K562 (cell line): ENCODE measurements at regions not wholly inside any gene's neighbourhood (a gene's known extent, or its start where the extent isn't known, plus 50 kb on each side); places are given as distances from the start of the nearest gene placed in this dataset.

Source experiments
- CAMTA2 ChIP-seq: fragments of 250-450 bp; sonication (Bioruptor Pico); conservative IDR thresholded peaks from 2 replicates; pipeline ENCODE4 v1.5.1; 2022
- CHD2 ChIP-seq: IDR thresholded peaks from 2 replicates; pipeline ENCODE4 v1.6.1; 2011; ENCODE audit warnings: low read depth, low read length
- HOMEZ ChIP-seq: fragments of 250-450 bp; sonication (Bioruptor Pico); IDR thresholded peaks from 2 replicates; pipeline ENCODE4 v1.4.0; 2020; ENCODE audit warnings: mild to moderate bottlenecking, moderate library complexity
- KAT7 ChIP-seq: sonication (generic); formaldehyde crosslinking; IDR thresholded peaks from 2 replicates; pipeline ENCODE4 v1.8.0; 2022; ENCODE audit warnings: missing genetic modification reagents, mild to moderate bottlenecking, borderline replicate concordance
- MBD1 ChIP-seq: fragments of 250-450 bp; sonication (Bioruptor Pico); IDR thresholded peaks from 2 replicates; pipeline ENCODE4 v1.8.0; 2022; ENCODE audit warnings: inconsistent platforms
- MTA2 ChIP-seq: fragments of 450-650 bp; IDR thresholded peaks from 2 replicates; pipeline ENCODE4 v1.6.1; 2016; ENCODE audit warnings: low read depth
- PHF20 ChIP-seq: fragments of 450-650 bp; IDR thresholded peaks from 2 replicates; pipeline ENCODE4 v1.6.1; 2018; ENCODE audit not compliant: partially characterized antibody
- POLR2A ChIP-seq: fragments of 450-650 bp; conservative IDR thresholded peaks from 2 replicates; pipeline ENCODE4 v1.6.1; 2016
- POLR3G ChIP-seq: IDR thresholded peaks from 2 replicates; pipeline ENCODE4 v1.6.1; 2011; ENCODE audit not compliant: insufficient read length, insufficient replicate concordance; ENCODE audit errors: extremely low read depth
- RAD21 ChIP-seq, 2 experiments: fragments of 250-450 bp in 1 of 2; fragments of 450-650 bp in 1 of 2; sonication (Bioruptor Pico) in 1 of 2; formaldehyde crosslinking in 1 of 2; IDR thresholded peaks in 1 of 2; conservative IDR thresholded peaks in 1 of 2; 2 replicates each; pipeline versions ENCODE4 v1.4.0 to v1.8.0; 2020 to 2022; ENCODE audit warnings: mild to moderate bottlenecking in 2 of 2, moderate library complexity in 1 of 2
- ZKSCAN8 ChIP-seq: fragments of 200-800 bp; sonication (Bioruptor generic); IDR thresholded peaks from 2 replicates; pipeline ENCODE4 v1.6.1; 2016; ENCODE audit warnings: missing genetic modification characterization, missing compliant biosample characterization
- ZNF280B ChIP-seq: fragments of 250-450 bp; sonication (Bioruptor Pico); IDR thresholded peaks from 2 replicates; pipeline ENCODE4 v1.5.1; 2021; ENCODE audit warnings: mild to moderate bottlenecking
- ZNF644 ChIP-seq: fragments of 200-800 bp; sonication (Bioruptor generic); IDR thresholded peaks from 2 replicates; pipeline ENCODE4 v1.6.1; 2016; ENCODE audit warnings: low read depth, missing genetic modification characterization, missing compliant biosample characterization

DNA sequence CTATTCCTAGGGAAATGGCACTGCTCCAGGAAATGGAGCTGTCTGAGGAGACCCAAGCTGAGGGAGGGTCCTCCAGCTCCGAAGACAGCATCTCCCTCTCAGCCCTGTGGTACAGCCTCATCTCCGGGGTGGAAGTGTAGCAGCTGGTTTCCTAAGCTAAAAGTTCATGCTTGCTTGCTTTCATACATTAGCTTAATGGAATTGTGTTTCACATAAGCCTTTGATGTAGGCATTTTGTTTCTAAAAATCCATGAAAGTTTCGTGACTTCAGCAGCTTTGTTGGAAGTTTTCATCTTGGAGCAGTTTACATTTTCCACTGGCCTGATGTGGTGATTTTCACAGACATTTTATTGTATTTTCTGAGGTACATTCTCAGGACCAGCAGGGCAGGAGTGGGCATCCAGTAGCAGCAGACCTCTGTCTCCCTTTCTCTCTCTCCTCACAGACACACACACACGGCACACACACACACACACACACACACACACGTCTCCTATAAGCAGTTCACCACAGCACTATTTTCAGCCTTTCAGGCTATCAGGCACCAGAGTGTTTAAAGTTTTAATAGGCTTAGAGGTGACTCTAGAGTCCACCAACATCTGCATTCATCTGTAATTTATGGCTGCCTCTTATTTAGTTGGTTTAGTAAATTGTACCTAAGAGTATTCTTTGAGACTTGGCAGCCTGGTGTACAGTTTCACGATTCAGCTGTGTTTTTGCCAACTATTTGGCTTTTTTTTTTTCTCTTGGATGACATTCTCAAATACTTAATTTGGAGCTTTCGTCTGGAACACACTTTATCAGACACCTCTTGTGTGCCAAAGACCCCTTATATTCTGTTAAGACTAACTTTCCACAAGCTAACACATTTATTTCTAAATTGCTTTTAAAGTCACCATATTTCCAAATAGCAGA lies 225.8 kb upstream of the SFRP2 start (continued):
- no peak for TF ChIP-seq RAD21 (CRISPR knock-in tag; conservative IDR thresholded peaks at IDR 0.05 in 1 of 2, IDR thresholded peaks at IDR 0.05 in 1 of 2)
- TF ChIP-seq MBD1 (CRISPR knock-in tag), result no peak
- no peak for TF ChIP-seq POLR2A
- no peak for TF ChIP-seq KAT7
- no peak for TF ChIP-seq PHF20
- no peak for TF ChIP-seq ZNF644 (tag)
- no peak for TF ChIP-seq CAMTA2 (CRISPR knock-in tag)
- no peak for TF ChIP-seq ZNF280B (CRISPR knock-in tag)
- TF ChIP-seq CHD2, result no peak
- no peak for TF ChIP-seq ZKSCAN8
- TF ChIP-seq MTA2, result no peak
- no peak for TF ChIP-seq POLR3G
- no peak for TF ChIP-seq HOMEZ (CRISPR knock-in tag)
